ENCODE measurements at regions not wholly inside any gene's neighbourhood (a gene's known extent, or its start where the extent isn't known, plus 50 kb on each side); places are given as distances from the start of the nearest gene placed in this dataset.

- H3K27me3 ChIP-seq (ENCODE audit: insufficient read depth, low read depth, low read length): no peaks in the 10 kb centered on the region
- H4K20me1 ChIP-seq (ENCODE audit: insufficient read depth): no peaks in the 10 kb centered on the region
- H3F3A ChIP-seq (ENCODE audit: insufficient read depth, low read length, poor library complexity, severe bottlenecking): no peaks in the 10 kb centered on the region
- no peaks in the 10 kb centered on the region for H3K9me2 ChIP-seq (ENCODE audit: insufficient read depth, low read length)
- H3K27ac ChIP-seq (ENCODE audit: low read length): no peak overlapping the region
- H3K9ac ChIP-seq (ENCODE audit: low read length): no peak overlapping the region
- H3K79me2 ChIP-seq (replicated peaks; ENCODE audit: insufficient read depth, low read length): no peaks in the 10 kb centered on the region
- no peaks in the 10 kb centered on the region for H3K36me3 ChIP-seq (ENCODE audit: insufficient read depth, low read length)
- H3K4me2 ChIP-seq (ENCODE audit: low read length): no peak overlapping the region
- H2AFZ ChIP-seq (ENCODE audit: low read depth, low read length): no peak overlapping the region
- no peak overlapping the region for H3K4me3 ChIP-seq (ENCODE audit: low read length)
- no peak for TF ChIP-seq CTCF (IDR thresholded peaks at IDR 0.05; ENCODE audit: poor library complexity, severe bottlenecking)
- TF ChIP-seq EP300 (conservative IDR thresholded peaks at IDR 0.05; ENCODE audit: poor library complexity, severe bottlenecking): no peak
- no peak for TF ChIP-seq SMC3 (conservative IDR thresholded peaks at IDR 0.05; ENCODE audit: poor library complexity)
- no peak for TF ChIP-seq POLR2AphosphoS5 (IDR thresholded peaks at IDR 0.05)
- no peak for TF ChIP-seq TAF1 (IDR thresholded peaks at IDR 0.05; ENCODE audit: low read depth)
- H3K9me3 ChIP-seq (ENCODE audit: low read length): no peaks in the 10 kb centered on the region
Measured at GRCh38 chr21:38570596-38570995, 72.3 kb upstream of the ERG start.

GRCh38 chr21:38574895-38575575 is 76.8 kb upstream of the ERG start:
- no peaks in the 10 kb centered on the region for H3K79me2 ChIP-seq (replicated peaks; ENCODE audit: insufficient read depth, low read length)
- H3F3A ChIP-seq (ENCODE audit: insufficient read depth, low read length, poor library complexity, severe bottlenecking): no peaks in the 10 kb centered on the region
- no peaks in the 10 kb centered on the region for H4K20me1 ChIP-seq (ENCODE audit: insufficient read depth)
- H3K9ac ChIP-seq (ENCODE audit: low read length): no peak overlapping the region
- H3K36me3 ChIP-seq (ENCODE audit: insufficient read depth, low read length): no peaks in the 10 kb centered on the region
- no peaks in the 10 kb centered on the region for H3K9me3 ChIP-seq (ENCODE audit: low read length)
- H2AFZ ChIP-seq (ENCODE audit: low read depth, low read length): no peak overlapping the region
- no peaks in the 10 kb centered on the region for H3K9me2 ChIP-seq (ENCODE audit: insufficient read depth, low read length)
- TF ChIP-seq REST (IDR thresholded peaks at IDR 0.05; ENCODE audit: borderline replicate concordance) (no peak), CTCF (IDR thresholded peaks at IDR 0.05; ENCODE audit: poor library complexity, severe bottlenecking) (no peak), TAF1 (IDR thresholded peaks at IDR 0.05; ENCODE audit: low read depth) (no peak), POLR2AphosphoS5 (IDR thresholded peaks at IDR 0.05) (no peak), RAD21 (conservative IDR thresholded peaks at IDR 0.05) (no peak), EZH2 (IDR thresholded peaks at IDR 0.05; ENCODE audit: borderline replicate concordance, insufficient read depth, low read length, poor library complexity, severe bottlenecking) (no peak)
- H3K27ac ChIP-seq (ENCODE audit: low read length): no peak overlapping the region
- H3K4me3 ChIP-seq (ENCODE audit: low read length): no peak overlapping the region
- H3K27me3 ChIP-seq (ENCODE audit: insufficient read depth, low read depth, low read length): no peaks in the 10 kb centered on the region
- no peak overlapping the region for H3K4me2 ChIP-seq (ENCODE audit: low read length)

All from neural cell (in vitro differentiated cells).